ENCODE measurements at regions not wholly inside any gene's neighbourhood (a gene's known extent, or its start where the extent isn't known, plus 50 kb on each side); places are given as distances from the start of the nearest gene placed in this dataset.

- H3K27ac ChIP-seq (ENCODE audit: insufficient read depth, low read depth, low read length) = no peak overlapping the region
- H3K4me2 ChIP-seq (ENCODE audit: insufficient read depth, low read length) = no peak overlapping the region
- H2AFZ ChIP-seq (ENCODE audit: low read depth, low read length) = no peak overlapping the region
- H3K9ac ChIP-seq (replicated peaks; ENCODE audit: extremely low read depth, insufficient read depth, low read length) = no peak overlapping the region
- no peaks in the 10 kb centered on the region for H3K36me3 ChIP-seq (ENCODE audit: control insufficient read depth in 2 of 2, extremely low read depth in 1 of 2, insufficient read depth in 2 of 2, low read length in 2 of 2)
- TF ChIP-seq MYC (IDR thresholded peaks at IDR 0.05; ENCODE audit: low read depth, low read length) (no peak), EZH2 (IDR thresholded peaks at IDR 0.05; ENCODE audit: borderline replicate concordance, low read depth, low read length, severe bottlenecking) (no peak), MAX (IDR thresholded peaks at IDR 0.05; ENCODE audit: insufficient read depth, insufficient read length) (no peak), POLR2AphosphoS5 (IDR thresholded peaks at IDR 0.05; ENCODE audit: insufficient read depth, low read depth, low read length) (no peak), GATA2 (IDR thresholded peaks at IDR 0.05; ENCODE audit: insufficient read depth, insufficient read length, low read depth, low read length) (no peak), POLR2A (IDR thresholded peaks at IDR 0.05; ENCODE audit: low read depth, low read length) (no peak), FOS (IDR thresholded peaks at IDR 0.05; ENCODE audit: borderline replicate concordance, insufficient read depth, low read length) (no peak), JUN (IDR thresholded peaks at IDR 0.05; ENCODE audit: borderline replicate concordance, insufficient read depth, insufficient read length, low read depth) (no peak), CTCF (IDR thresholded peaks at IDR 0.05; ENCODE audit: extremely low read depth in 1 of 2, insufficient read depth in 1 of 2, low read depth in 1 of 2, low read length in 2 of 2) (no peak)
- BruUV-seq (replicated peaks) = no TSS peak
- H3K79me2 ChIP-seq (ENCODE audit: control insufficient read depth, insufficient read depth, low read length) = no peaks in the 10 kb centered on the region
- POLR2A ChIA-PET = no interaction called here
- CTCF ChIA-PET = no interaction called here
- no peaks in the 10 kb centered on the region for H3K9me3 ChIP-seq (replicated peaks; ENCODE audit: control insufficient read depth, insufficient read depth, low read length)
- H3K9me1 ChIP-seq (replicated peaks; ENCODE audit: control insufficient read depth, extremely low read depth, insufficient read depth, low read length) = no peaks in the 10 kb centered on the region
- DNase-seq (ENCODE audit: low read depth, low spot score) (no peak), FAIRE-seq (no peak)
- H3K27me3 ChIP-seq (ENCODE audit: control insufficient read depth in 2 of 2, insufficient read depth in 2 of 2, low read length in 2 of 2) = peaks cover 0 to 4% of the 10 kb centered on the region in 2 experiments
- dilution Hi-C loops (cut with MboI; ENCODE audit: extremely low pct_ligation_motif_present, low sequenced_read_pairs) = no loop called here
- no peaks in the 10 kb centered on the region for H3K4me1 ChIP-seq (ENCODE audit: control insufficient read depth, extremely low read depth, insufficient read depth, low read length)
- intact Hi-C loops (cut with micrococcal nuclease) = no loop called here
- H3K4me3 ChIP-seq (replicated peaks in 1 of 3; ENCODE audit: insufficient read depth in 1 of 3, low read depth in 1 of 3, low read length in 3 of 3) = no peak overlapping the region
- H4K20me1 ChIP-seq (replicated peaks; ENCODE audit: control insufficient read depth, extremely low read depth, insufficient read depth, low read length) = no peaks in the 10 kb centered on the region
Measured at GRCh38 chr10:27619329-27619728, 115.2 kb downstream of the RAB18 start.
